ENCODE measurements at regions not wholly inside any gene's neighbourhood (a gene's known extent, or its start where the extent isn't known, plus 50 kb on each side); places are given as distances from the start of the nearest gene placed in this dataset.
A peak's percentile ranks its signal among the peaks of the same experiment; 100 is the strongest.
"Not testable (repeated sequence)": the region's sequence is repeated elsewhere in the genome, so short reads cannot be mapped to it uniquely, and the experiment has no call there.

DNA sequence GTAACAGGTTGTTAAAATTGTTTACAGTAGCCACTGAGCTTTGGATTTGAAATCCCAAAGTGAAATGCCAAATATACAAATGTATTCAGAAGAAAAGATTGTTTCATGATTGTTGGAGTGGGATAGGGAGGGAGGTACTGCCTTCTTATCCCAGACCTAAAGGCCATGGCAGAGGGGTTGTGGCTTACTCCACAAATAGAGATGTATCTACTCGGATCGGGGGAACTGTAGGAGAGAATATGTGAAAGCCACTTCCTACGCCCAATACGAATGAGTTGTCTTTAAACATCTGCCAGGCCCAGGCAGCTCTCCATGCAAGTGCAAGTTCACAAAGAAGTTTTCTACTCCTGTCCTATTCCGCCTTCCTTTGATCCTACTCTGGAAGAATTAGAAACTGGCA, 150.2 kb upstream of the PRSS12 start:
- DNase-seq: not testable (repeated sequence)

DNA sequence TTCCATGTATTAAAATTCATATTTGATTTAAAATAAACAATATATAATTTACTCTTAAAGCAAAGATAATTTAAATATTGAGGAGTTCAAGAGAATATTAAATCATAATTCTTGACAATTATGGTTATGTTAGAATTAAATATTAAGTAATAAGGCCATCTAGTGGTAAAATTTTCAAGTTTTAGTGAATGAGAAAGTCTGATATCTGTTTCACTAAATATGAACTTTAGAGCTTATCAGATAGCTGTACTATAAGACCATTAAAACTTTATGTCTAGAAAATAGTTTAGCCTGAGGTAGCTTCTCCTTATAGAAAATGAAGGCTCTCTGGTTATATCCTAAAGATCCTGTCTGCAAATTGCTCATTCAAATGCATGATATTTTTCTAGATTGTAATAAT, 152.1 kb upstream of the PRSS12 start:
- not testable (repeated sequence) for DNase-seq

DNA sequence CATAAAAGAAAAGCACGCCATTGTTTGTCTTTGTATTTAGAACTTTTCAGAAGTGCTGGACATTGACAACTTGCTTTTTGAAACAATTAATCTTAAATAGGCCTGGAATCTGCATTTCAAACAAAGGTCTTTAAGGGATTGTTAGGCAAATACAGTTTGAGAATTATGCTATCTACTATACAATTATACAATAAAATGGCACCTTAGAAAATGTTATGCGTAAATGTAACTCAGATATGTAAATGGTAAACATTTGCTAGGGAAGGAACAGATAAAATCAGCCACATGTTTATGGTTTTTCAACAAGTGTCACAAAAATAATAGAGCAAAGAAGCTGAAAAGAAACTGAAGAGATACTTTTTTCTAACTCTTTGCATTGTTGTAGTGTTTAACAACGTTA, 152.7 kb upstream of the PRSS12 start:
- not testable (repeated sequence) for DNase-seq

DNA sequence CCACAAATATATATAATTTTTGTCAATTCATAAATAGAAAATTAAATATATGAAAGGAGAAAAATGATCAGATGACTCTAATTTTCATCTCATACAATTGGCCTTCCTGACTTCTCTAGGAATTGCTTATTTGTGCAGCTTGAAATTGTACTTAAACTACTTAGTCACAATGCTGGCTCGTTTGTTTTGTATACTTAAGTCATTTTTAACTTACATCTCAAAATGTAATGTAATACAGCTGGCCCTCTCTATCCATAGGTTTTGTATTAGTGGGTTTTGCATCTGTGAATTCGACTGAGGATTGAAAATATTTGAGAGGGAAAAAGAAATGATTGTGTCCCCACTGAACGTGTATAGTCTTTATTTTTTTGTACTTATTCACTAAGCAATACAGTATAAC, 160.1 kb upstream of the PRSS12 start:
- not testable (repeated sequence) for DNase-seq

DNA sequence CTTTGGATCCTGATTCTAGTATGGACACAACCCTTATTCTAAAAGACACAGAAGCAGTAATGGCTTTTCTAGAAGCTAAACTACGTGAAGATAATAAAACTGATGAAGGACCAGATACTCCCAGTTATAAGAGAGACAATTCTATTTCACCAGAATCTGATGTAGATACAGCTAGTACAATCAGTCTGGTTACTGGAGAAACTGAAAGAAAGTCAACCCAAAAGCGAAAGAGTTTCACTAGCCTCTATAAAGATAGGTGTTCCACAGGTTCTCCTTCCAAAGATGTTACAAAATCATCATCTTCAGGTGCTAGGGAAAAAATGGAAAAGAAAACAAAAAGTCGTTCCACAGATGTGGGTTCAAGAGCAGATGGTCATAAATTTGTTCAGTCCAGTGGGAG, 161.5 kb upstream of the PRSS12 start:
- DNase-seq: not testable (repeated sequence)

DNA sequence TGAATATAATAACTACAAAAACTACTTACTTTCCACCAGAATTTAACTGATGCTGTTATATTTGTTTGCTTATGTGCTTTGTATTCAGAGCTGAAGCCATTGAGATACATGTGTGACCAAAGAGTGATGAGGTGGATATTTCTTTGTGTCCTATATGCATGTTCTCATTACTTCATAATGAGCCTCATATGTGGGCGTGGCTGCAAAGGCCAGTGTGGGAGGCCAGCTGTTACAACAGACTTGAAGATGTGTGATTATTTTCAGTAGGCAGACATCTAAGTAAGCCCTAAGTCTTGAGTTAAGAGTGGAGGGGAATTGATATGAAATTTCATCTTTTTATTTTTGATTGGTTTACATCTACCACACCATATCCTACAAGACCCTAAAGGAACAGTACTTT, 163.3 kb upstream of the PRSS12 start:
- DNase-seq: not testable (repeated sequence)

DNA sequence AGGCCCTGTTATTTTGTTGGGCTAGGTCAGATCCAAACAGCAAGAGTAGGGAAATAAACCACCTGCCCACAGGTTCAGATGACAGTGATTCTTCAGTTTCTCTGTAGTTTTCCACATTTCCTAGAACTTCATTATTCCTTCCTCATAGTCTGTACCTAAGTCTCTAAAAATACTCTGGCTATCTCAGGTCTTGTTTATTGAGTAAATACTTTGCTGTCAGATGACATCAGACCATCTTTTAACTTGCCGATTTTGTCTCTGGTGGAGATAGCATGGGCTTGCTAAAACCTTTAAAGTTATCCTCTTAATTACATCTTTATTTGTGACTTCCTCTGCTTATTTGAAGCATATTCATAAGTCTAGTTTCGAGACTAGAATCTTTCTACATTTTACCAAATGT, 155.1 kb upstream of the METTL14 start:
- not testable (repeated sequence) for DNase-seq

DNA sequence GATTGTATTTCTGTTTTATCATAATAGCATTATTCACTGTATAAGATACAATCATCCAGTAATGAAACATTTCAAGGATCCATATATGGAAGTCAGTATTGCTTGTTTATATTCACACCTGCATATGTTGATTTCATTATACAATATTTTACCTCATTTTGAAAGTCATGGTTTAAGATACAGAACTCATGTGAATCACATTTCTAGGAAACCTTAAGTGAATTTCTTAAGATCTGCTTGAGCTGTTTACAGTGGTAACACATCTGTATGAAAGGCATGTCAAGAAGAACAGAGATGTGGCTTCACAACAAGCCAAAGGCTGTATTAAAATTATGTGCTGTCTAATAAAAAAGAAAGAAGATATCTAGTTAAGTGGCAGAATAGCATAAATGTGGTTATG, 153.2 kb upstream of the METTL14 start:
- DNase-seq: not testable (repeated sequence)

DNA sequence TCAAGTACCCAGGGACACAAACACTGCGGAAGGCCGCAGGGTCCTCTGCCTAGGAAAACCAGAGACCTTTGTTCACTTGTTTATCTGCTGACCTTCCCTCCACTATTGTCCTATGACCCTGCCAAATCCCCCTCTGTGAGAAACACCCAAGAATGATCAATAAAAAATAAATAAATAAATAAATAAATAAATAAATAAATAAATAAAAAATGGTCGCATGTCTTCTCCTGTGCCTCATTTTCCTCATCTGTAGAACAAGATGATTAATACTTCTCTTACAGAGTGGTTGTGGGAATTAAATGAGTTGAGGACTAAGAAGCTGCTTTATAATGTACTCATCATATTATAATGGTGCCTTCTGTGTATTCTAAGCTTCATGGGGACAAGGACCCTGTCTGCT, 149.4 kb upstream of the METTL14 start:
- not testable (repeated sequence) for DNase-seq

DNA sequence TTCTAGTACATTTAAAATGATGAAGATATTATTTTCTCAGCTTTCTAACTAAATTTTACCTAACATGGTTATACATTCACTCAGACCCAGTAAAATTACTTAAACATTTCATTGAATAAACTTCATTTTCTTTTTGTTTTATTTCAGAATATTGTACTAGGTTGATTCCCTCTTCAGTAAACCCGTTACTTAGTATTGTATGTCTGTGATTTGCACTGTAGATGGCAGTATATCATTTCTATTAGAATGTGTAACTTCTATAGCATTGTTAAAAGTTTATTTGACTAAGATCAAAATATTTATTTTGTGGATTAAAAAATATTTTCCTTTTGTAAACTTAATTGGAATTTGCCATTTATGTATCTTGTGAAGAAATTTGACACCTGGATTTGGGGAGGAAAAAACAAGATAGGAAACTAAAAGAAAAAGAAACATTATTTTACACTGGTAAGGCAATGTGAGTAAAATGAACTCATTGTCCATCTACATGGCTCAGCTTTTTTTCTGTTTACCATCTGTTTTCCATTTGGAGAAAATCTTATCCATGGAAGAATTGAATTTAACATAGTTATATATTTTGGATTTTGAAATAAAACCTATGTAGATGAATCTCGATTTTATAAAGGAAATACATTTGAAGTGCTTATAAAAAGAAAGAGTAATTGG, 145.6 kb upstream of the METTL14 start:
- not testable (repeated sequence) for DNase-seq

DNA sequence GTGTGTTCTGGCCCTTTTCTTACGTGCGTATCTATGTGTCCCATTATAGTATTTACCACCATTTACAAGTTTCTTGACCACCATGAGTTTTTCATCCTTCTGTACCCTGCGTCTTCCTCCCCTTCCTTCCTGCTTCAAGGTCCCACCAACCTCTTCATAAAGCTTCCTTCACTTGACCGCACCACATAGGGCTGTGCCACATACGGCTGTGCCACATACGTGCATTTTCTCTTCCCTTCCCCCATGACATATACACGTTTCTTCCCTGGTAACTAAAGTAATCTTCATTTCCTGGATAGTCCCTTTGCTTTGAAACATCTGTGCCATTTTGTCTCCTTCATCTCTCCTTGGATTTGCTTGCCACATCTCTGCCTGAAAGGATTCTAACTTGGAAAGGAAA, 128.6 kb upstream of the METTL14 start:
- not testable (repeated sequence) for DNase-seq

DNA sequence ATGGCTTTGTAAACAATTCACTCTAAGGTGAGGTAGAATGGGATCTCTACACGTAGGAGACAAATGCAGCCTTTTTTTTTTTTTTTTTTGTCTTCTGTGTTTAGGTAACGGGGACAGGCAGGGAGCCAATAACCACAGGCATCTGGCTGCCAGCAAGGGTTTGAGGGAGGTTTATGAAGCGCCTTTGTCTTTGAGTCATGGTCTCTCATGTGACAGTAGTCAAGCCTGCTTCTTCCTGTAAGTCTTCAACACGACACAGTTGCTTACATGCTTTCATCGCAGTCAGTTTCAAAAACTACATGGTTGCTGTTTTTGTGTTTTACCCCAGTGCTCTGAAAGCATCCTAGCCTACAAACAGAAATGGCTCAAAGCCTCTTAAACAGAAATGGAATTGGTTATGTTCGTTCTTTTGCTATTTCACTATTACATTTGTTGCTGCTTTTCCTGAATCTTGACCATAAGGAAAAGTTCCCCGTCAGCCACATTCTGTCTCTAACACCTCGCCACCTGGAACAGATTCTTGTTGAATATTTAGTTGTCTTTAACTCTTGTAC, 127.8 kb upstream of the METTL14 start:
- peak in 1 of 58 donors; percentile 19 for DNase-seq

DNA sequence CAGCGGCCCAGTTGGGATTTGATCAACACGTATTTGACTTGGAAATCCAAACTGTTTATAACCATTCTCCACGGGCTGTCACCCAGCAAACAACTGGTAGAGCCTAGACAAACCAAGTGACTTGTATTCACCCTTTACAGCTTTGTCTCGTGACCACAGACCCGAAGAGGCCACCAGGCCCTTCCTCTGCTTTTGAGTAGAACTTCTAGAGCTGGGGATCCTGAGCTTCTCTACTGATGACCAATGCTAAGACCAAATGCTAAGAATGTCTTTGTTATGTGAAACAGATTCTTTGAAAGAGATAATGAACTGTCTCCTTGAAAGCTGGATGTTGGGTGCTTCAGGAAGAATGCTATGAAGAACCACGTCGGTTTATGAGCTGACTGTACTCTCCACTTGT, 127.0 kb upstream of the METTL14 start:
- not testable (repeated sequence) for DNase-seq

DNA sequence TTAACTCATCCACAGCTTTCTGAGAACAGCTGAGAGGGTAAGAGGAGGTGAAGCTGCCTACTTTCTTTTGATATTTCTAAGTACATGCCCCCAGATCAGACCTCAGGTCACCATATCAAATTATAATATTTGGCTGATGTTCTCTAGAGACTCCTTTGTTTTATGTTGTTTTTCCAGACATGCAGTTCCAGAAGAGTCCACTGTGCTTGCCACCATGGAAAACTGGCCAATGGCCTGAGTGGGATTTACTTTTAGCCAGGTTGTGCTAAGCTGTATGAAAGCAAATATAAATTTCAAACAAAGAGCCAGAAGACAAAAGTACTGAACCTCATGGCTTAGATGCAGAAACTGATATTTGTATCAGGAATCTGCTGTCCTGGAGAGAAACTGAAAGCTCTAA, 123.6 kb upstream of the METTL14 start:
- not testable (repeated sequence) for DNase-seq

DNA sequence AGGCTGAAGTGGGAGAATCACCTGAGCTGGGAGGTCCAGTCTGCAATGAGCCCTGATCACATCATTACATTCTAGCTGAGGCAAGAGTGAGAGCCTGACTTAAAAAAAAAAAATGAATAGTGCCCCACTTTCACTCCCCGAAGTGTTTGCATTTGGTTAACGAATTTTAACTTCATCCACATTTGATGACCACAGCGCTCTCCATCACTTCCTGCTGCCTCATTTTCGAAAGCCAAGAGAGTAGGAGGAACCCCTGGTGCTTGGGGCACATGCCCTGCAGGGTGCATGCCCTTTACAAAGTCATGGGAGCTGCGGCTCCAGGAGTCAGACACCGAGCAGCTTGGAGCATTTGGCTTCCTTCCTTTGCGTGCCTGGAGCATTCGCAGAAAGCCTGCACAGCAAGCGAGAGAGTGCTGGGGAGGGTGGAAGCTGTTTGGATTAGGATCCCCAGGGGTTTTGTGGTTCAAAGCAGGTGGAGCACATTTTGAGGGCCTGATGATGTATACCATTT, 119.1 kb upstream of the METTL14 start:
- not testable (repeated sequence) for DNase-seq

DNA sequence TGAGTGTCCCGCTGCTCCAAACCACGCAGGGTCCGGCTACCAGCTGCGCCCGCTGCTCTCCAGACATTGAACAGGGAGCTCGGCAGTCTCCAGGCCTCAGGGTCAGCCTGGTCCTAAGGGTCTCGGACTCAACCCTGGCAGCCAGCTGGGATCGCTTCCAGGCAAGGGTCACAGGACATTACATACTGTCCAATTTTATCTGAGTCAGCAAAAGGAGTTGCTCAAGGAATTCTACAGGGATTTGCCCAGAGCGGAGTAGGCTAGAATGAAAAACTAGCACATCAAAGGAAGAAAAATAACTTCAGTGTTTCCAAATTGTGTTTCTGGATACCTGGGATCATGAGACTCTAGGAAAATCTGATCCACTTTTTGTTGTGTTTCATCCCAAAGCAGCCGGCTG, 112.2 kb upstream of the METTL14 start:
- not testable (repeated sequence) for DNase-seq

DNA sequence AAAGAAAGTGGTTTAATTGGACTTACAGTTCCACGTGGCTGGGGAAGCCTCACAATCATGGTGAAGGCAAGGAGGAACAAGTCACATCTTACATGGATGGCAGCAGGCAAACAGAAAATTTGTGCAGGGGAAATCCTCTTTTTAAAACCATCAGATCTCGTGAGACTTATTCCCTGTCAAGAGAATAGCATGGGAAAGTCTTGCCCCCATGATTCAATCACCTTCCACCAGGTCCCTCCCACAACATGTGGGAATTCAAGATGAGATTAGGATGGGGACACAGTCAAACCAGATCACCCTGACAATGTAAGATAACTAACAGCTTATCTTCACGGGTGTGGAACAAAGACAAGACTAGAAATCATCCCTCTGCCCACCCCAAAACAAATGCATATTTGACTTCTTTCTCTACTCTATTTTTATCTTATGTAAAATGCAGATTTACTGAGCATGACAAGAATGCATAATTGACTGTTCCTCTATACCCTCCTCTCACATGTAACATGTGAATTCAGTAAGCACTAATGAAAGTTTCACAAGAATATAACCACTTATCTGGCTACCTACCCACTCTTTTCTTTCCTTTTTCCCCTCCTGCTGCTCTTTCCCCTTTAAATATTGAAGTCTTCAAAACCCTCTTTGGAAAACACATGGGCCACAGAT, 110.8 kb upstream of the METTL14 start:
- DNase-seq: not testable (repeated sequence)

DNA sequence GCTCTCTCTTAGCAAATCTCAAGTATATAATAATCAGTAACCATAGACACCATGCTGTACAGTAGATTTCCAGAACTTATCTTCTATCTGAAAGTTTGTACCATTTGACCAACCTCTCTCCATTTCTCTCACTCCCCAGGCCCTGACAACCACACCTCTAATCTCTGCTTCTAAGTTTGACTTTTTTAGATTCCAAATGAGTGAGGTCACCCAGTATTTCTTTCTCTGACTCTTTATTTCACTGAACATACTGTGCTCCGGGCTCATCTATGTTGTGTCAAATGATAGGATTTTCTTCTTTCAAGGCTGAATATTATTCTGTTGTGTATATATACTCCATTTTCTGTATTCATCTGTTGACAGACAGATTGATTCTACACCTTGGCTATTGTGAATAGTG, 110.1 kb upstream of the METTL14 start:
- not testable (repeated sequence) for DNase-seq

DNA sequence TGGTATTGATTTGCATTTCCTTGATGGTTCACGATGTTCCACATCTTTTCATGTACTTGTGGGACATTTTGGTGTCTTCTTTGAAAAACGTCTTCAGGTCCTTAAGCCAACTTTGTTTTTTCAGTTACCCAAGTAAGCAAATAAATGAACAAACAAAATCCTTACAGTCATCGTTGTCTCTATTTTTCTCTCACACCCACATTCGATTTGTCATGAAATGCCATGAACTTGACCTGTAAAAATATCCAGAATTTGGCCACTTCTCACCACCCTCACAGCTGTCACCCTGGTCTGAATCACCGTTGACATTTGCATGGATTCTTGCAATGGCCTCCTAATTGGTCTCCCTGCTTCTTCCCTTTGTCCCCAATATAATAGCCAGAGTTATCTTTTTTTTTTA, 109.5 kb upstream of the METTL14 start:
- DNase-seq: not testable (repeated sequence)

DNA sequence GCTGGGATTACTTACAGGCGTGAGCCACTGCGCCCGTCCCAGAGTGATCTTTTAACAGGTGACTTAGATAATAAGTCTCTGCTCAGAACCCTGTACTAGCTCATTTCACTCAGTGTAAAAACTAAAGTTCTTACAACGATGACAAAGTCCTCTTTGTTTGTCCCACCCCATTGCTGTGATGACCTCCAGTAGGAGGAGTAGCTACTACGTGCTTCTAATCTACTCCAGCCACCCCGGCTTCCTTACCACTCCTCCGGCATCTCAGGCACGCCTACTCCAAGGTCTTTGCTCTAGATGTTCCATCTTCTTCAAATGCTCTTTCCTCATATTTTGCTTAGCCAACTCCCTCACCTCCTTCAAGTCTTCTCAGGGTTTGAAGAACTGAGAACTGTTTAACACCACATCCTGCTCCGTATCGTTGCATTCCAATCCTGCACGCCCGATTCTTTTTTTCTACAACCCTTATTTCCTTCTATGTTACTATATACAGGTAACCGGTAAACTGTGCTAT, 108.4 kb upstream of the METTL14 start:
- not testable (repeated sequence) for DNase-seq

DNA sequence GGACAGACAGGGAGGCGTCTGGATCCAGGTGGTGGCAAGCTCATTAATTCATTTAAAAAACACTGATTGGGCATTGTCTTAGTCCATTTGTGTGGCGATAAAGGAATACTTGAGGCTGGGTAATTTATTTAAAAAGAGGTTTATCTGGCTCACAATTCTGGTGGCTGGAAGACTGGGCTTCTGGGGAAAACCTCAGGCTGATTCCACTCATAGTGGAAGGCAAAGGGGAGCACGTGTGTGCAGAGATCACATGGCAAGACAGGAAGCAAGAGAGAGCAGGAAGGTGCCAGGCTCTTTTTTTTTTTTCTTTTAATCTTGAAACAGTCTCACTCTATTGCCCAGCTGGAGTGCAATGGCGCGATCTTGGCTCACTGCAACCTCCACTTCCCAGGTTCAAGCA, 100.2 kb upstream of the METTL14 start:
- DNase-seq: no peak

DNA sequence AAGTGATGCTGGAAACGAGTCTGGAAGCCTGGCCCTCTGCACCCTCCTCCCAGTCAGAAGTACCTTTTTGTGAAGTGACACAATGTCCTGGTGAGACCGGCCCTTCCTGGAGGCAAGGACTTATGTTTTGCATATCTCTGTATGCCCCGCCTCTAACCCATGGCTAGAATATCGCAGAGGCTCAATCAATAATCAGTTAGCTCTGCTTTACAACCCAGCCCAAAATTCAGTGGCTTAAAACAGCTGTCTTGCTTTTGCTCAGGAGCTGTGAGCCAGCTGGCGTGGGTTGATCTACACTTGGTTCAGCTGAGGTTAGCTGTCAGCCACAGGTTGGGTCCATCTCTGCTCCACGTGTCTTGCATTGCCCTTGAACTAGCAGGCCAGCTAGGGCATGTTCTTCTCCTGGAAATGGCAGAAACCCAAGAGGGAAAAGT, 98.8 kb upstream of the METTL14 start:
- no peak for DNase-seq

Measured in anterior cingulate cortex (tissue), 58 donors.